ENCODE measurements at regions not wholly inside any gene's neighbourhood (a gene's known extent, or its start where the extent isn't known, plus 50 kb on each side); places are given as distances from the start of the nearest gene placed in this dataset.

DNA sequence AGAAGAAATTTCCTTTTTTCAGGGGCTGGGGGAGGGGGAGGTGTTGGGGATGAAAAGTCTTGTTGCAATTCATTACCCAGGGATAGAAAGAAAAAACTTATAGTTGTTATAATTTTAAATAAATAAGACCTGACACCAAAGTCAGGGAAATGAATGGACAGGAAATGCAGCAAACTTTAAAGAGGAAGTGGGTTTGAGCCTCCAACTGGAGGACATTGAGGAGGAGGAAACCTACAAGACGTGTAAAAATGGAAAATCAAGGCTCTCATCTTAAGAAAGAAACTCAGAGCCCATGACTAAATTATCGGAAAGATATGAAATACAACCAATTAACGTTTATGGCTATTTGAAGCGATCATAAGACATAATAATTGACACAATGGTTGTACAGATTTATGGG is 54.4 kb downstream of the NIBAN1 start:
- no peak for DNase-seq (ENCODE audit: low read depth)

DNA sequence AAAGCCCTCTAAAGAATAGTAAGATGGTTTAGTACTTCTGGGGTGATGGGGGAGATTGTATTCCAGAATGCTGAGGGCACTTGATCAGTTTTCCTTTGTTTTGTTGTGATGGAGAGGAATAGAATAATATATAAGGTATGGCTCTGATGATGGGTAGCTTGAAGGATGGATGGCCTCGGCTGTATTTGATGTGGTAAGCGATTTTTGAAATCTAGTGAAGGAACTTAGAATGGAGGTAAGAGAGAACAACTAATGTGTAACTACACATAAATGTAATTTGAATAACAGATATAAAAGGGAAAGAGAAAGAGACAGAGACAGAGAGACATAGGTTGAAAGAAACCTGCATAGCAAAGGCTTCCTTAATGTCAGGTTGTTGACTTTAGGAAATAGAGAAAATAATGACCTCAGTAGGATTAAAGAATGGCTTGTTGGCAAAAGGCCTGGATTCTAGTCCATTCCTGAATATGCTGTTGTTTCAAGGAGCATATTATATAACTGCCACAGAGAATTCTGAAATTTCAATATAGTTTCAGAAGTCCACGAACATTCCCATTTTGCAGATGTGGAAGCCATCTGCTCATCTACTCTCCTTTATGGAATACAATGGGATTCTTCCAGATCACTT is 58.7 kb downstream of the NIBAN1 start:
- DNase-seq (ENCODE audit: low read depth), result peak; percentile 51

DNA sequence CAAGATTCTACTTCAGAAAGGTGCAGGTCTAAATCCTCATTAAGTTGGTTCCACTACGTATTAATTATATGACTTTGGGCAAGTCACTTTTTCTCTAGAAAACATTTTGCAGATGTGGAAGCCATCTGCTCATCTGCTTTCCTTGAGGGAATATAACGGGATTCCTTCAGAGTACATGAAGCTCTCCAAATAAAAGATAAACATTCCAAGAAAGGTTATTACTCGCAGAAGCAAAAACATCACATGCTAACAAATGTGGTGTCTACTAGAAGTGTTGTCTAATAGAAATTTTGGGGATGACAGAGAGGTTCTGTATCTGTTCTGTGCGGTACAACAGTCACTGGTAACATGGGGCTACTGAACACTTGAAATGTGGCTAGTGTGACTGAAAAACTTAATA is 60.2 kb downstream of the NIBAN1 start:
- DNase-seq (ENCODE audit: low read depth), result no peak

DNA sequence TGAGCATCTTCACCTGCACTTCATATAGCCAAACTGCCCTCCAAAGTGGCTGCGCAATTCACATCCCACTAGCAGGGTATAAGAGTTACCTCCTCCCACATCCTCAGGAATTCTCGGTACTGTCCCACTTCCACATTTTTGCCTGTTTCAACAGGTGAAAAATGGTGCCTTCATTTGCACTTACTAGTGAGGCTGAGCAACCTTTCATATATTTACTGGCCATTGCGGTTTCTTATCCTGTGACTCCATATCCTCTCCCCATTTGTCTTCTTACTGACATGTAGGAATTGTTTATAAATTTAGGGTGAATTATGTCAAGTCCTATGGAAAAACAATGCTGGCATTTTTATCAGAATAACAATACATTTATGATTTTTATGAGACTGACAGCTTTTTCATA is 61.9 kb downstream of the NIBAN1 start:
- no peak for DNase-seq (ENCODE audit: low read depth)

DNA sequence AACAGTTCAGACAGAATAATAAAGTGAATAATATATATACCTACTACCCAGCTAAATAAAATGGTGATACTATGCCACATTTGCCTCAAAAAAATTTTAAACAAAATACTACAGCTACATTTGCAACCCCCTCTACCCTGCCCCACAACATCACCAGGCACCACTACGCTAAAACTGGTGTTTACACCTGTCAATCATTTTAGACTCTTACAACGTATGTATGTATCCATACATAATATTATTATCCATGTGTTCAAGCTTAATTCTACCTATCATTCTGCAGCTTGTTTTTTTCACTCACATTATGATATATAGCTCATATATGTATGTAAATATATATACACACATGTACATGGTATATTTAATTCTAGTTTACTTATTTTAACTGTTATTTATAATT is 62.5 kb downstream of the NIBAN1 start:
- no peak for DNase-seq (ENCODE audit: low read depth)

DNA sequence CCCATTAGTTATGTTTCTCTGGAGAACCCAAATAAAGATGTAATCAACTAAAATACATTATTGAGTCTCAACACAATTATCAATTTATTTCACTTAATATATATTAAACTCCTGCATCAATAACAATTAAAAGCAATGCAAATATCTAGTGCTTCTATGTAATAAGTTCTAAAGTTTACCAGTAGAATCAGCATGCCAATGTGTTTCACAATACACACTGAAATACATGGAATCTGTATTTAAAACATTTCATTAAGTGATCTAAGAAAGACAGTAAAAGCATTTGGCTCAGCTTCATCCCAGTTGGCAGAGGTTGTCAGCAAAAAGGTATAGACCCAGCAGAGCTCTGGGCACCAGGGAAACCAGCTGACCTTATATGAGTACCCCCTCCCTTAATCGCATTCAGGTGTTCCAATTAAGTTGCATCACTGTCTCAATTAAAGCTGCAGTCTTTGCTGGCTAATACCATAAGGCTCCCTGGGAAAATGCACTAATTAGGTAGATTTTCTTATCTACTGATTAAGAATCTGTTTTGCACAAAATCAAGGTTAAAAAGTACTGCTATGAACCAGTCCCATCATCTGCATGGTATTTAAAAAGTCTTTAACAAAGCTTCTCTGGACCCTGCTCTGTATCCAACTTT is 63.1 kb downstream of the NIBAN1 start:
- peak; percentile 47 for DNase-seq (ENCODE audit: low read depth)

DNA sequence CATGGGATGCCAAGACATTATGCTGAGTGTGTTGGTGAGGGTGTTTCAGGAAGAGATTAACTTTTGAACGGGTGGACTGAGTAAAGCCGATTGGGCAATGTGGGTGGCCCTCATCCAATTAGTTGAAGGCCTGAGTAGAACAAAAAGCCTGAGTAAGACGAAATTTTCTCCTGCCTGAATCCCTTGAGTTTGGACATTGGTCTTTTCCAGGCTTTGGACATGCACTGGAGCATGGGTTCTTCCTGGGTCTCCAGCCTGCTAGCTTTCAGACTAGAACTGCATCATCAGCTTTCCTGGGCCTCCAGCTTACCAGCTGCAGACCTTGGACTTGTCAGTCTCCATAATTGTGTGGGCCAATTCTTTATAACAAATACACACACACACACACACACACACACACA is 63.6 kb downstream of the NIBAN1 start:
- peak; percentile 76 for DNase-seq (ENCODE audit: low read depth)

DNA sequence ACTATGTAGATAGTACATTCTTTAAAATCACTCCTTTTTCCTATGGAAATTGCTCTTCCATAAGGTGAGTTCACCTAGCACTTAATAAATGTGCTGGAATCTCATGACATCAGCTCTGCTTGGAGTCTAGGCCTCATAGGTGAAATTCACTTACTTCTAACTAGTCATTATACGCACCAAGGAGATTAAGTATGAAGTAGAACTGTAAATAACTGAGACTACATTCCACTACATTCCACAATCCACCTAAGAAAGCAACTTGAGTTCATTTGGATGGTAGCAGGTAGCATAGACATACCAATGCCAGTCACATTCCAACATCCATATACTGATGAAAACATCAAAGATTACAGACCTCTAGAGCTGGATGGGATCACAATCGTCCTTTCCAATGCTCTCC is 64.3 kb downstream of the NIBAN1 start:
- no peak for DNase-seq (ENCODE audit: low read depth)

DNA sequence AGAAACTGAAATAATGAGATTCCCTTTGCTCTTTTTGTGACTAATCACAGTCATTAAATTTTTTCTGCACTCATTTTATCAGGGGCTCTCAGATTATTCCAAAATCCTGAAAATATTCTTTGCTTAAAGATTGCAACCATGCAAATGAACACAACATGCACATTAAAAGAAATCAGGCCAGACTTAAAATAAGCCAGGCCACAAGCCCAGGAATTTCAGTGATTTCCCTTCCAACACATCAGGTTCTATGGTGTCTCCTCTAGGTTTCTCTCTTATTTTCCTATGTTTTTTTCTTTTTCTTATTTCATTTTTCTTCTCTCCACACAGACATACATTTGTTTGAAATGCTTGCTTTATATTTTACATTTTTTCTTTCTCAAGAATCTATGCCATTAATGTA is 65.3 kb downstream of the NIBAN1 start:
- no peak for DNase-seq (ENCODE audit: low read depth)

DNA sequence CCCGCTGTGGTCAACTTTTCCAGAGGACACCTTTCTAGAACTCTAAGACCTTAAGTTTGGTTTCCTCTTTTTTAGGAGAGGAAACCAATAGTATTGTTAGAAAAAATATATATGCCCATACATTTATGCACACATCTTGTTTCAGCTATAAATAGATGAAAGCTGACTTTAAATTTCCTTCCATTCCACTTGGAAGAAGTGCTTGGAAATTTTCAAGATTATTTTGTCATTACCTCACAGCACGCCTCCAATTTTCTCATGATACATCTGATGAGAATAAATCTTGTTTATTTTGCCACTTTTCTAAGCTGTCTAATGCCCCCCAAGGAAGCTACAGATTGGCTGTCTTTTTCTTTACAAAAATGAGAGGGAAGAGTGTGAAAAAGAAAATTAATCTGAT is 65.8 kb downstream of the NIBAN1 start:
- no peak for DNase-seq (ENCODE audit: low read depth)

DNA sequence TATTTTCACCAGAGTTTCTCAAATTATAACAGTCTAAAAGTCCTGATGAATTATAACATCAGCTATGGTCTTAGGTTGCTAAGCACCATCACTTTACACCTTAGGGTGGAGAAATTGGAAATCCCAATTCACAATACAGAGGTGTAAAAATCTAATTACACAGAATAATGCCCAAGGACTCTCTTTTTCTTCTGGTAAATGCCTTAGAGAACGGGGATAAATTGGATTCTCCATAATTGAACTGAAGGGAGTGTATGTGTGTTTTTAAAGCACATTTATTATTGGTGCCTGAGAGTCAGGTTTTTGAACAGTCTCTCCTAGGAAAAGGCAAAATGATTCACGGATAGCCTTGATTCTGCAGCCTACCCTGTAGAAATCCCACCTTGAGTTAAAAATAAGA is 66.8 kb downstream of the NIBAN1 start:
- no peak for DNase-seq (ENCODE audit: low read depth)

DNA sequence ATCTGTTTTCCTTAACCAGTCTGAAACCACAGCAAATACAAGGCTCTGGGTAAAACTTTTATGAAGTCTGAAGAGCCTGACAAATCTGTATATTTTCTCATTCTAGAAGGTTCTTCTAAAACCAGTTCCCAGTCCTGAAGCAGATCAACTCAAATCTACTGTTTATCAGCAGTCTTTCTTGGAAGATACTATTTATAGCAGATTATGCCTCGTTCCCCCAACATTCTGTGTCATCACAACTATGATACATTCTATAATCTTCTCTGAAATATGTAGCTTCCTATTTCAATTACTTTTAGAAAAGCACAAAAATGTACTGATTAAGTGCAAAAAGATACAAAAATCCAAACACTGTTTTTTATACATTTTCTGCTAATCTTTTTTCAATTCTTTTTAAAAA is 67.5 kb downstream of the NIBAN1 start:
- DNase-seq (ENCODE audit: low read depth), result peak; percentile 66

DNA sequence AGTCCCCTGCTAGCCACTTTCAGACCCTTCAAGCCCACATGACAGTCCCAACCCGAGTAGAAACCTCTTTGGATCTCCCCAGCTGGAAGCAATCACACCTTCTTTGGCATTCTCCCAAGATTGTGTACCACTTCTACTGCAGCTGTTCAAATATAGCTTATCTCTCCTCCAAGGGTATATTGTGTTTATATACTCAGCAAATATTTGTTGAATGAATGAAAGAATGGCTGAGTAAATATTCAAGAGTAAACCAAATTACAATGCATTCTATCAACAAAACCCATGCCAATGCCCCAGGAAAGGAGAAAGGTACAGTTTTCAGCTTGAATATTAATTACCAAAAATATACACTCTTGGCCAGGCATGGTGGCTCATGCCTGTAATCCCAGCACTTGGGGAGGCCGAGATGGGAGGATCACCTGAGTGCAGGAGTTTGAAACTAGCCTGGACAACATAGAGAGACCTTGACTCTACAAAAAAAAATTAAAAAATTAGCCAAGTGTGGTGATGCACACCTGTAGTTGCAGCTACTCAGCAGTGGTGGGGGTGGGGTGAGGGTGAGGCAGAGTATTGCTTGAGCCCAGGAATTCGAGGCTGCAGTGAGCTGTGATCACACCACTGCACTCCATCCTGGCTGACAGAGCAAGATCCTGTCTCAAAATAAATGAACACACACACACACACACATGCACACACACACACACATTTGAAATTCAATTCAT is 68.5 kb downstream of the NIBAN1 start:
- DNase-seq (ENCODE audit: low read depth), result no peak

DNA sequence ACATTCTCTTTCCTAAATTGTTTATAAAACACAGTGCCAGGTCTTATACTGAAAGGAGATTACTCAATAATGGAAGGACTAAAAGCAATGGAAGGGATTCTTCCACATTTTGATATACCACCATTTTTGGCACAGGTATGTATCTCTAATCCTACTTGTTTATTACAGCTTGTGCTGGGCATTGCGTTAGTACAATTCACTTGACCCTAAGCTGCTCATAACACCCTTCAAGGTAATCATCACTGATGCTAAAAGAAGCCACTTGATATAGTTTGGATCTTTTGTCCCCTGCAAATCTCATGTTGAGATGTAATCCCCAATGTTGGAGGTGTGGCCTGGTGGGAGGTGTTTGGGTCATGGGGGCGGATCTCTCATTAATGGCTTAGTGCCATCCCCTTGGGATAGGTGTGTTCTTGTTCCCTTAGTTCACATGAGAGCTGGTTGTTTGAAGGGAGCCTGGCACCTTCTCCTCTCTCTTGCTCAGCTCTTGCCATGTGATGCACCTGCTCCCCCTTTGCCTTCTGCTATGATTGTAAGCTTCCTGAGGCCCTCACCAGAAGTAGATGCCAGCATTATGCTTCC is 71.1 kb downstream of the NIBAN1 start:
- DNase-seq (ENCODE audit: low read depth), result no peak

DNA sequence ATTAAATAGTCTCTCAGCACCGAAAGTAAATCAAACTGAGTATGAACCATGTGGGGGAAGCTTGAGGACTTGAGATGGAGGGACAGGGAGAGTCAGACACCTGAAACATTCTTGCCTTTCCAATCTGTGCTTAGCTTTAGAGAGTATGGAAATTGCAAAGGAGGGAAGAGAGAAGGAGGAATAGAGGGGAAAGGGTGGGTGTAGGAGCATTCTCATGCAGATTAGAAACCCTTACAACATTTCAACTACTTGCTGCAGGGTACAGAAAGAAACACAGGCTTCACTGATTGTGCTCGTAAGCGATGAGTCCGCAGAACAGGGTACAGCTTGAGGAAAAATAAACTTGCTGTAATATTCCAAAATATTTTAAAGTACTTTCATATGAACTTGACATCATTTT is 73.8 kb downstream of the NIBAN1 start:
- no peak for DNase-seq (ENCODE audit: low read depth)

DNA sequence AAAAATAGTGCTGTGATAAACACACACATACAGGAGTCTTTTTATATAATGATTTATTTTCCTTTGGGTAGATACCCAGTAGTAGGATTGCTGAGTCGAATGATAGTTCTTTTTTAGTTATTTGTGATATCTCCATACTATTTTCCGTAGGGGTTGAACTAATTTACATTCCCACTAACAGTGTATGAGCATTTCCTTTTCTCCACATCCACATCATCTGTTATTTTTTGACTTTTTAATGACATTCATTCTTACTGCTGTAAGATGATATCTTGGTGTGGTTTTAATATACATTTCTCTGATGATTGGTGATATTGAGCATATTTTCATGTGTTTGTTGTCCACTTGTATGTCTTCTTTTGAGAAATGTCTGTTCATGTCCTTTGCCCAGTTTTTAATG is 78.3 kb downstream of the NIBAN1 start:
- no peak for DNase-seq (ENCODE audit: low read depth)

DNA sequence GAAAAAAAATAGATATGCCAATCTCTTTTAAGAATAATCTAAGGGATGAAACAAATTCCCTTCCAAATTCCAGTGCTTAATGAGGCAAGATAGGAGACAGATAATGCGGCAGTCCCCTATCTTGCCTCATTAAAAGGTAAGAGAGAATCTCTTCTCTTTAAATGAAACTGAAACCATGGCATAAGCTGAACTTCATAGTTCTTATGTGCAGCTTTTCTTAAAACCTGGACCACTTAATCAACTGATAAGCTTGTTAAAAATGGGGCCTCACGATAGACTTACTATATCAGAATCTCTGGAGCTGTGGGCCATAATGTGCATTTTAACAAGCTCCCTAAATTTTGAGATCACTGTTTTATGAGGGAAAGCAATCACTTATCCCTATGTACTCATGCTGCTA is 79.2 kb downstream of the NIBAN1 start:
- no peak for DNase-seq (ENCODE audit: low read depth)

DNA sequence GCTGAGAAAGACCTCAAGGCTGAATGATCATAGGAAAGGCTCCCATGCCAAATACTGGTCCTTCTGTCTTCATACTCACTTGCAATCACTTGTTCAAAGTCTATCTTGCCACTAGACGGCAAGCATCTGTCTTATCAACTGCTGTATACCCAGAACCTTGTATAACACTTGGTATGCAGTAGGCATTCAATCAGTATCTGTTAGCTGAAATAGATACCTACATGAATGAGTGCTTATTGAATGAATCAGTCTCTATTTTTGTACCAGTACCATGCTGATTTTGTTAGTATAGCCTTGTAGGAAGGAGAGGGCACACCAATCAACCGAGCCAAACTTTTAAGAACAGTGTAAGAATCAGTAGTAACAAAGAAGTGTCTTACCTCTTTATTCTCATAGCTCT is 80.6 kb downstream of the NIBAN1 start:
- no peak for DNase-seq (ENCODE audit: low read depth)

DNA sequence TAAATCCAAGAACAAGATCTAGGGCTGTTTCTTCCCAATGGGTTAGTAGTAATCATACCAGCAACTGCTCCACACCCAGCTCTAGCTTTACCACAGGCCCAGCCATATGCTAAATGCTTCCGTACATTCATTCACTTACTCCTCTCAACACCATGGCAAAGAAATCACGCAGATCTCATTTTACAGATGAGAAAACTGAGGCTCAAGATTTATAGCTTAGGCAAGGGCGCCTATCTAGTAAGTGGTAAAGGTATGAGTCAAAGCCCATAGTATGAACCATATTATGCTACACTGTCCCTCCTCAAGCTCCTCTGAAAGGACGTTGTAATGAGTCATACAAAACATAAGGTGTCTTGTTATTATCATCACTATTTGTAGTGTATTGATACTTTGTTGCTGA is 82.2 kb downstream of the NIBAN1 start:
- no peak for DNase-seq (ENCODE audit: low read depth)

DNA sequence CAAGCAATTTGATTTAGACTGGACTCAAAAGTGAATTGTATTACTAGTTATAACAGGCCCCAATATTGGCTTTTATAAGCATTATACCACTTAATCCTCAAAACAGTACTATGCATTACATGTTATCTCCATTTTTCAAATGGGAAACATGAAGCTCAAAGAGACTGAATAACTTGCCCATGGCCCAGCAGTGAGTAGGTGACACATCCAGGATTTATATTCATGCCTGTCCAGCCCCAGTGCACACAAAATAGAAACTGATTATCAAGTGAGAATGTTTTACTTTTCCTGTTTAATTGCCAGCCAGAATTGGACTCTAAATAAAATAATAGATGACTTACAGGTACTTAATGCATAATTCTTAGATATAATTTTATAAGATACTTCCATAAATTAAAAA is 82.9 kb downstream of the NIBAN1 start:
- no peak for DNase-seq (ENCODE audit: low read depth)

DNA sequence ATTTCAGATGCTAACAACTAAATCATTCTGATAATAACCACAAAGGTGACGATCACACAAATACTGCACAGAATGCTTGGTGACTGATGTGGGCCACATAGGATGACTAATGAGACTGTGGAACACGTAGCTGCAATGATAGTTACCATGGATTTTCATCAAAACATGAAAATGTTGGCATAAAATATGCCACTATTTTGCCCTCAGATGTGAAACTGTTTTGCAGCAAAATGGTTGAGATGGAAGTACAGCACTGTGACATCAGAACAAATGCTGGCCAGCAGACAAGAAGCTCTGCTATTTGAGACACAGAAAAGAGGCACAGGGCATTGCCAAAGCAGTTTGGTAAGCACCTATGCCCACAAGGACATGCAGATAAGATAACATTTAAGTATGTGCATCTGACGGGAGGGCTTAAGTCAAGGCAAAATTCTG is 83.8 kb downstream of the NIBAN1 start:
- peak; percentile 17 for DNase-seq (ENCODE audit: low read depth)

DNA sequence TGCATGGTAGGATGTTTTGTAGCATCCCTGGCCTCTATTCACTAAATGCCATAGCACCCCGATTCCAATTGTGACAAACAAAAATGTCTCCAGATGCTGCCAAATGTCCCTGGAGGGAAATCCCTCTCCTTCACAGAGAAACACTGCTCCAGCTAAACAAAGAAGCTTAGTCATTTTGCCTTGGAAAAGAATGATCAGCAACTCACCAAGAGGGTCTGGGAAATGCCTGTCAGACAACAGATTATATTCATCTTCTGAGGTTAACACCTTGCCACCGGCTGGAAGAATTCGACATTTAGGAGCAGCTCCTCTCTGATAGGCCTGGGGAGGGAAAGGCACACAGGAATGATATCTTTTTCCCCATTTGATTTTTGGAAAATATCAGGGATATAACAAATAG is 84.4 kb downstream of the NIBAN1 start:
- peak; percentile 16 for DNase-seq (ENCODE audit: low read depth)

DNA sequence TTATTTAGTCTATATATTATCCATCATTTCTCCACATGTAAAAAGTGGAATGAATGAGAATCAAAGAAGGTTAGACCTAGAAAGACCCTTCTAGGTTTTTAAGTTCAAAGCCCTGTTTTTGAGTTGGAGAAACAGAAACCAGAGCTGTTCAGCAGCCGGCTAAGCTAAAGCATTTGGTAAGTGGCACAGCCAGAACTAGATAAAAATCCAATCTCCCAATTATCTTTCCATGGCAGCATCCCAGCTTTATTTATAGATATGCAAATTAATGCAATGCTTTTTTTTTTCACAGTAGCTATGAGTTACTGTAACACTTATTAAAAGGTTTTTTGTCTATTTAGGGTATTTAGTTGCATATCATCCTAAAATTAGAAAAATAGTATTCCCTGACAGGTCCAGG is 85.1 kb downstream of the NIBAN1 start:
- no peak for DNase-seq (ENCODE audit: low read depth)

Measured in iris pigment epithelial cell (primary cell).